H1 (cell line): ENCODE measurements at regions not wholly inside any gene's neighbourhood (a gene's known extent, or its start where the extent isn't known, plus 50 kb on each side); places are given as distances from the start of the nearest gene placed in this dataset.

Experiments
- CTCF ChIA-PET: fragments of 300-600 bp; sonication (Branson Sonifier 250); formaldehyde crosslinking; loops from one replicate; lab custom pipeline; 2021; ENCODE audit not compliant: partially characterized antibody; lab: Charles Lee
- POLR2A ChIA-PET: fragments of 300-600 bp; sonication (Branson Sonifier 250); formaldehyde crosslinking; loops from one replicate; lab custom pipeline; 2021; ENCODE audit warnings: inconsistent platforms; ENCODE audit not compliant: partially characterized antibody; lab: Charles Lee
- DNase-seq, 2 experiments: peaks; one replicate each; pipeline versions ENCODE4 v3.0.0 to v3.0.0-alpha.2; 2010 to 2022; ENCODE audit warnings: low spot score in 2 of 2, low read depth in 1 of 2, mixed read lengths in 1 of 2
- FAIRE-seq: peaks from 2 replicates; lab custom pipeline; 2011; peaks lifted over from hg19 to GRCh38; lab: Jason Lieb, UNC
- H2AFZ ChIP-seq: 2 replicates; pipeline ENCODE4 v1.8.1; 2012; ENCODE audit warnings: low read length, inconsistent platforms
- H2AK5ac ChIP-seq: 2 replicates; pipeline ENCODE4 v1.6.1; 2013; ENCODE audit warnings: low read depth, low read length
- H2BK120ac ChIP-seq: replicated peaks from 2 replicates; pipeline ENCODE3; 2013; ENCODE audit warnings: low read depth, low read length, inconsistent platforms
- H2BK12ac ChIP-seq: 2 replicates; pipeline ENCODE4 v1.6.1; 2013; ENCODE audit warnings: low read depth, low read length
- H2BK15ac ChIP-seq: 2 replicates; pipeline ENCODE4 v1.6.1; 2013; ENCODE audit warnings: low read length
- H2BK20ac ChIP-seq: 2 replicates; pipeline ENCODE4 v1.6.1; 2013; ENCODE audit warnings: low read length
- H2BK5ac ChIP-seq: 2 replicates; pipeline ENCODE4 v1.6.1; 2013; ENCODE audit warnings: low read depth, low read length
- H3K14ac ChIP-seq: 2 replicates; pipeline ENCODE4 v1.6.1; 2013; ENCODE audit warnings: inconsistent platforms; ENCODE audit not compliant: insufficient read length
- H3K18ac ChIP-seq: 2 replicates; pipeline ENCODE4 v1.6.1; 2013; ENCODE audit warnings: low read length; ENCODE audit errors: extremely low read depth
- H3K23ac ChIP-seq: 2 replicates; pipeline ENCODE4 v1.6.1; 2013; ENCODE audit warnings: inconsistent platforms; ENCODE audit not compliant: insufficient read length
- H3K23me2 ChIP-seq: 2 replicates; pipeline ENCODE4 v1.6.1; 2013; ENCODE audit warnings: low read depth, low read length
- H3K27ac ChIP-seq: 2 replicates; pipeline ENCODE4 v1.6.1; 2011; ENCODE audit warnings: low read depth, low read length, inconsistent platforms
- H3K27me3 ChIP-seq, 4 experiments: replicated peaks in 1 of 4; 1 replicate in 1 of 4; 2 replicates in 3 of 4; pipeline versions ENCODE4 v1.6.1 to v1.8.1; 2011 to 2013; ENCODE audit warnings: low read length in 3 of 4, mild to moderate bottlenecking in 3 of 4, inconsistent platforms in 2 of 4, mixed read lengths in 2 of 4, moderate library complexity in 1 of 4; ENCODE audit not compliant: control insufficient read depth in 3 of 4, insufficient read depth in 3 of 4; ENCODE audit errors: extremely low read depth in 1 of 4
- H3K36me3 ChIP-seq, 4 experiments: 2 replicates each; pipeline versions ENCODE4 v1.6.1 to v1.8.1; 2011 to 2013; ENCODE audit warnings: mild to moderate bottlenecking in 4 of 4, low read length in 3 of 4, moderate library complexity in 2 of 4, control low read depth in 1 of 4, inconsistent platforms in 1 of 4; ENCODE audit not compliant: insufficient read depth in 4 of 4, control insufficient read depth in 2 of 4
- H3K4ac ChIP-seq: replicated peaks from 2 replicates; pipeline ENCODE3; 2013; ENCODE audit warnings: low read length, low read depth, mixed read lengths, inconsistent platforms; ENCODE audit not compliant: insufficient read length
- H3K4me1 ChIP-seq, 4 experiments: replicated peaks in 1 of 4; 1 replicate in 1 of 4; 2 replicates in 3 of 4; pipeline versions ENCODE4 v1.6.1 to v1.8.1; 2011 to 2013; ENCODE audit warnings: low read length in 3 of 4, inconsistent platforms in 2 of 4, mixed read lengths in 1 of 4; ENCODE audit not compliant: insufficient read depth in 4 of 4, control insufficient read depth in 3 of 4
- H3K4me2 ChIP-seq, 2 experiments: 2 replicates each; pipeline versions ENCODE4 v1.6.1 to v1.8.1; 2011 to 2013; ENCODE audit warnings: low read depth in 2 of 2, low read length in 2 of 2, control low read depth in 1 of 2, inconsistent platforms in 1 of 2, mild to moderate bottlenecking in 1 of 2; ENCODE audit not compliant: insufficient read depth in 1 of 2
- H3K4me3 ChIP-seq, 4 experiments: fragments of 200-600, 300-600 bp in 1 of 4; sonication (generic), shearing (Covaris generic), sonication (Bioruptor Twin) in 1 of 4; 2 replicates each; pipeline versions ENCODE4 v1.5.1 to v1.8.1; 2011 to 2016; ENCODE audit warnings: low read length in 4 of 4, low read depth in 3 of 4, control low read depth in 2 of 4, inconsistent platforms in 2 of 4, mild to moderate bottlenecking in 2 of 4, mixed read lengths in 1 of 4, moderate library complexity in 1 of 4; ENCODE audit not compliant: insufficient read depth in 2 of 4; ENCODE audit errors: extremely low read depth in 1 of 4
- H3K56ac ChIP-seq: replicated peaks from 2 replicates; pipeline ENCODE3; 2013; ENCODE audit warnings: low read depth, mild to moderate bottlenecking, mixed read lengths, low read length, inconsistent platforms; ENCODE audit not compliant: insufficient read length
- H3K79me1 ChIP-seq: 2 replicates; pipeline ENCODE4 v1.6.1; 2013; ENCODE audit warnings: low read depth, low read length, control low read depth
- H3K79me2 ChIP-seq, 2 experiments: 2 replicates each; pipeline versions ENCODE4 v1.6.1 to v1.8.1; 2012 to 2013; ENCODE audit warnings: low read length in 2 of 2, mild to moderate bottlenecking in 2 of 2, inconsistent platforms in 1 of 2; ENCODE audit not compliant: insufficient read depth in 2 of 2, control insufficient read depth in 1 of 2
- H3K9ac ChIP-seq, 4 experiments: replicated peaks in 1 of 4; 1 replicate in 1 of 4; 2 replicates in 3 of 4; pipeline versions ENCODE4 v1.6.1 to v1.8.1; 2011 to 2013; ENCODE audit warnings: low read depth in 3 of 4, low read length in 3 of 4, control low read depth in 2 of 4, mild to moderate bottlenecking in 2 of 4, moderate library complexity in 2 of 4, inconsistent platforms in 1 of 4; ENCODE audit errors: extremely low read depth in 1 of 4
- H3K9me3 ChIP-seq, 2 experiments: 2 replicates each; pipeline versions ENCODE4 v1.6.1 to v1.8.1; 2012 to 2013; ENCODE audit warnings: mild to moderate bottlenecking in 2 of 2, moderate library complexity in 2 of 2, control low read depth in 1 of 2, inconsistent platforms in 1 of 2, low read depth in 1 of 2, low read length in 1 of 2, mixed read lengths in 1 of 2; ENCODE audit not compliant: insufficient read depth in 2 of 2
- H4K20me1 ChIP-seq, 2 experiments: replicated peaks in 1 of 2; 2 replicates each; pipeline versions ENCODE3 to v1.8.1; 2011 to 2013; ENCODE audit warnings: inconsistent platforms in 2 of 2, low read length in 2 of 2, mild to moderate bottlenecking in 1 of 2; ENCODE audit not compliant: insufficient read depth in 2 of 2, control insufficient read depth in 1 of 2
- H4K5ac ChIP-seq: 2 replicates; pipeline ENCODE4 v1.6.1; 2013; ENCODE audit warnings: low read length, low read depth, mixed read lengths, inconsistent platforms; ENCODE audit not compliant: insufficient read length
- H4K8ac ChIP-seq: 2 replicates; pipeline ENCODE4 v1.8.0; 2013; ENCODE audit warnings: mild to moderate bottlenecking, moderate library complexity, low read length, inconsistent platforms; ENCODE audit not compliant: insufficient read depth; ENCODE audit errors: extremely low read depth
- H4K91ac ChIP-seq: replicated peaks from 2 replicates; pipeline ENCODE3; 2013; ENCODE audit warnings: low read length, mixed read lengths, inconsistent platforms; ENCODE audit not compliant: insufficient read length
- BACH1 ChIP-seq: IDR thresholded peaks from 2 replicates; pipeline ENCODE4 v1.6.1; 2012; ENCODE audit warnings: low read length, improper control_type of control experiment
- CTBP2 ChIP-seq: IDR thresholded peaks from 2 replicates; pipeline ENCODE4 v1.7.0; 2011; ENCODE audit warnings: borderline replicate concordance, mild to moderate bottlenecking, moderate library complexity, mixed read lengths, low read length; ENCODE audit not compliant: insufficient read depth, insufficient read length
- EZH2 ChIP-seq: fragments of 200-600 bp; sonication (generic); IDR thresholded peaks from 2 replicates; pipeline ENCODE4 v1.7.1; 2012; ENCODE audit warnings: low read depth, mild to moderate bottlenecking, moderate library complexity, low read length, inconsistent platforms; ENCODE audit not compliant: severe bottlenecking
- NRF1 ChIP-seq: IDR thresholded peaks from 2 replicates; pipeline ENCODE4 v1.6.1; 2011; ENCODE audit warnings: mild to moderate bottlenecking, low read depth, low read length, improper control_type of control experiment
- RAD21 ChIP-seq, 2 experiments: IDR thresholded peaks in 1 of 2; conservative IDR thresholded peaks in 1 of 2; 2 replicates each; pipeline ENCODE4 v1.6.1; 2011; ENCODE audit warnings: low read depth in 2 of 2, low read length in 2 of 2, improper control_type of control experiment in 1 of 2, inconsistent platforms in 1 of 2, mild to moderate bottlenecking in 1 of 2, moderate library complexity in 1 of 2
- RFX5 ChIP-seq: IDR thresholded peaks from 2 replicates; pipeline ENCODE4 v1.6.1; 2011; ENCODE audit warnings: low read depth, low read length, improper control_type of control experiment, borderline replicate concordance
- SIRT6 ChIP-seq: IDR thresholded peaks from one replicate; pipeline ENCODE4 v1.7.1; 2012; ENCODE audit warnings: low read length, inconsistent platforms
- SP1 ChIP-seq: IDR thresholded peaks from 2 replicates; pipeline ENCODE4 v1.6.1; 2011; ENCODE audit warnings: low read depth, low read length
- TAF1 ChIP-seq: IDR thresholded peaks from 2 replicates; pipeline ENCODE4 v1.6.1; 2011; ENCODE audit warnings: mild to moderate bottlenecking, low read depth, low read length
- TAF7 ChIP-seq: optimal IDR thresholded peaks from 2 replicates; pipeline ENCODE3; 2011; ENCODE audit warnings: low read depth, mild to moderate bottlenecking, inconsistent platforms, low read length, moderate library complexity, borderline replicate concordance
- TBP ChIP-seq: IDR thresholded peaks from 2 replicates; pipeline ENCODE4 v1.6.1; 2011; ENCODE audit warnings: low read depth, low read length, improper control_type of control experiment
- TEAD4 ChIP-seq: IDR thresholded peaks from 2 replicates; pipeline ENCODE4 v1.6.1; 2012; ENCODE audit warnings: low read depth, low read length, inconsistent platforms, mixed read lengths
- YY1 ChIP-seq: IDR thresholded peaks from 2 replicates; pipeline ENCODE4 v1.6.1; 2011; ENCODE audit warnings: low read depth, mild to moderate bottlenecking, low read length
- WGBS, 2 experiments: shearing (Covaris generic) in 1 of 2; methylation state at CpG; one replicate each; pipeline versions ENCODE4 v1.1.6 to v1.1.7; 2013 to 2015; ENCODE audit warnings: low lambda C conversion rate in 2 of 2, mixed read lengths in 2 of 2, inconsistent platforms in 1 of 2, low coverage in 1 of 2, missing lambda C conversion rate in 1 of 2; ENCODE audit not compliant: insufficient replicate concordance in 2 of 2, insufficient coverage in 1 of 2, insufficient read length in 1 of 2; ENCODE audit errors: extremely low coverage in 1 of 2, missing lambda C conversion rate in 1 of 2; 5-methylcytosine and 5-hydroxymethylcytosine counted together
- TF ChIP-seq, protein P1 (sequence below): IDR thresholded peaks from 2 replicates; pipeline ENCODE4 v1.6.1; 2012; ENCODE audit warnings: low read length, inconsistent platforms

DNA sequence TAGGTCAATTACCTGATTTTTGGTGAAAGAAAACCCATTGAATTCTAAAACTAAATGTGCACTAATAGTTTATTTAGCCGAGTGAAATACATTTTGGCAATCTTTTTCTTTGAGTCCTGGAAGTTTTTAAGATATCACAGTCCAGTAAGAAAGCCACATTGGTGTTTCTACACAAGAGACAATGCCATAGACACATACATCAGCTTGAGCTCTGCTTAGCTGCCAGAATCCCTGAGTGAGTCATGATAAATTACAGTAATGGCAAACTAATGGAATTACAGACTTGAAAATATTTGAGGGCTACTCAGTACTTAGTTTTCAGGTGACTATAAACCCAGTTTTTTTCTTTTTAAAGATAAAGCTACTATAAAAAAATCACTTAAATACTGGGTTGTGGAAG, 155.4 kb downstream of the OR4C45 start:
- ChIA-PET POLR2A (no interaction called here), CTCF (no interaction called here)
- Histone ChIP-seq H3K23me2 (no peaks in the 10 kb centered on the region), H3K18ac (no peak overlapping the region), H4K8ac (no peak overlapping the region), H4K20me1 (no peaks in the 10 kb centered on the region), H3K79me1 (no peaks in the 10 kb centered on the region), H3K27ac (no peak overlapping the region), H2BK20ac (no peak overlapping the region), H3K9me3 (peaks cover 39 to 77% of the 10 kb centered on the region in 2 experiments), H2AFZ (no peak overlapping the region), H3K36me3 (no peaks in the 10 kb centered on the region; a peak in 1 of 8 replicates), H3K79me2 (no peaks in the 10 kb centered on the region), H3K9ac (no peak overlapping the region), H2BK15ac (no peak overlapping the region), H4K91ac (no peak overlapping the region), H3K4me1 (no peaks in the 10 kb centered on the region), H2BK5ac (no peak overlapping the region), H3K4me3 (no peak overlapping the region), H3K4ac (no peak overlapping the region), H3K4me2 (no peak overlapping the region), H3K14ac (no peak overlapping the region), H2BK12ac (no peak overlapping the region), H3K56ac (no peak overlapping the region), H2AK5ac (no peak overlapping the region), H3K23ac (no peak overlapping the region), H3K27me3 (no peaks in the 10 kb centered on the region), H2BK120ac (no peak overlapping the region), H4K5ac (no peak overlapping the region)
- FAIRE-seq (no peak), DNase-seq (no peak)
- WGBS, 2 experiments = 81% methylated on average over 1 of the region's 1 CpG; no CpG with 5 or more reads in 1 of the 2 experiments
- TF ChIP-seq YY1 = no peak
- no peak for TF ChIP-seq TAF7
- TF ChIP-seq TAF1 = no peak
- no peak for TF ChIP-seq RAD21 (IDR thresholded peaks at IDR 0.05 in 1 of 2, conservative IDR thresholded peaks at IDR 0.05 in 1 of 2; ENCODE audit: low read depth in 2 of 2, low read length in 2 of 2)
- TF ChIP-seq RFX5 = no peak
- TF ChIP-seq TEAD4 = no peak
- no peak for TF ChIP-seq SIRT6
- no peak for TF ChIP-seq TBP
- no peak for TF ChIP-seq EZH2
- no peak for TF ChIP-seq BACH1
- TF ChIP-seq NRF1 = no peak
- no peak for TF ChIP-seq SP1
- TF ChIP-seq, protein P1, sequence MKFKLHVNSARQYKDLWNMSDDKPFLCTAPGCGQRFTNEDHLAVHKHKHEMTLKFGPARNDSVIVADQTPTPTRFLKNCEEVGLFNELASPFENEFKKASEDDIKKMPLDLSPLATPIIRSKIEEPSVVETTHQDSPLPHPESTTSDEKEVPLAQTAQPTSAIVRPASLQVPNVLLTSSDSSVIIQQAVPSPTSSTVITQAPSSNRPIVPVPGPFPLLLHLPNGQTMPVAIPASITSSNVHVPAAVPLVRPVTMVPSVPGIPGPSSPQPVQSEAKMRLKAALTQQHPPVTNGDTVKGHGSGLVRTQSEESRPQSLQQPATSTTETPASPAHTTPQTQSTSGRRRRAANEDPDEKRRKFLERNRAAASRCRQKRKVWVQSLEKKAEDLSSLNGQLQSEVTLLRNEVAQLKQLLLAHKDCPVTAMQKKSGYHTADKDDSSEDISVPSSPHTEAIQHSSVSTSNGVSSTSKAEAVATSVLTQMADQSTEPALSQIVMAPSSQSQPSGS = no peak
- no peak for TF ChIP-seq CTBP2
